ENCODE measurements at regions not wholly inside any gene's neighbourhood (a gene's known extent, or its start where the extent isn't known, plus 50 kb on each side); places are given as distances from the start of the nearest gene placed in this dataset.

- no peak for DNase-seq
- intact Hi-C loops (cut with DNase I), result no loop called here
- no peaks in the 10 kb centered on the region for H3K27me3 ChIP-seq (ENCODE audit: low read depth)
- no peak overlapping the region for H3K4me3 ChIP-seq
- TF ChIP-seq CTCF (IDR thresholded peaks at IDR 0.05), result no peak
- H3K27ac ChIP-seq, result no peak overlapping the region
- no peaks in the 10 kb centered on the region for H3K9me3 ChIP-seq
- H3K4me1 ChIP-seq, result no peaks in the 10 kb centered on the region
- no peaks in the 10 kb centered on the region for H3K36me3 ChIP-seq
- peak in 1 of 2 donors; percentile 19 for ATAC-seq
These were observed 362.3 kb upstream of the NOVA1 start for GRCh38 chr14:26959972-26960660.

GRCh38 chr14:26963711-26964110 is 365.9 kb upstream of the NOVA1 start:
- Histone ChIP-seq H3K4me3 (no peak overlapping the region), H3K27me3 (ENCODE audit: low read depth) (no peaks in the 10 kb centered on the region), H3K27ac (no peak overlapping the region), H3K9me3 (no peaks in the 10 kb centered on the region), H3K36me3 (no peaks in the 10 kb centered on the region), H3K4me1 (no peaks in the 10 kb centered on the region)
- intact Hi-C loops (cut with DNase I), result no loop called here
- DNase-seq, result no peak
- ATAC-seq, result no peak
- no peak for TF ChIP-seq CTCF (IDR thresholded peaks at IDR 0.05)

- intact Hi-C loops (cut with DNase I), result no loop called here
- Histone ChIP-seq H3K9me3 (no peaks in the 10 kb centered on the region), H3K4me1 (no peaks in the 10 kb centered on the region), H3K4me3 (no peak overlapping the region), H3K27me3 (ENCODE audit: low read depth) (no peaks in the 10 kb centered on the region), H3K36me3 (no peaks in the 10 kb centered on the region), H3K27ac (no peak overlapping the region)
- TF ChIP-seq CTCF (IDR thresholded peaks at IDR 0.05), result no peak
- ATAC-seq (no peak), DNase-seq (no peak)
These were observed 367.7 kb upstream of the NOVA1 start for GRCh38 chr14:26965490-26965889.

GRCh38 chr14:26966908-26967307 is 369.1 kb upstream of the NOVA1 start:
- no peak for ATAC-seq
- no peaks in the 10 kb centered on the region for H3K9me3 ChIP-seq
- H3K27me3 ChIP-seq (ENCODE audit: low read depth), result no peaks in the 10 kb centered on the region
- DNase-seq, result no peak
- H3K27ac ChIP-seq, result no peak overlapping the region
- no peak overlapping the region for H3K4me3 ChIP-seq
- TF ChIP-seq CTCF (IDR thresholded peaks at IDR 0.05), result no peak
- H3K4me1 ChIP-seq, result no peaks in the 10 kb centered on the region
- intact Hi-C loops (cut with DNase I), result no loop called here
- H3K36me3 ChIP-seq, result no peaks in the 10 kb centered on the region

GRCh38 chr14:26974965-26975364 is 377.1 kb upstream of the NOVA1 start:
- TF ChIP-seq CTCF (IDR thresholded peaks at IDR 0.05), result no peak
- H3K27me3 ChIP-seq (ENCODE audit: low read depth), result no peaks in the 10 kb centered on the region
- H3K4me3 ChIP-seq, result no peak overlapping the region
- intact Hi-C loops (cut with DNase I), result no loop called here
- no peak for DNase-seq
- H3K4me1 ChIP-seq, result no peaks in the 10 kb centered on the region
- ATAC-seq, result no peak
- H3K9me3 ChIP-seq, result no peaks in the 10 kb centered on the region
- no peaks in the 10 kb centered on the region for H3K36me3 ChIP-seq
- no peak overlapping the region for H3K27ac ChIP-seq
